Erythroblast (primary cell): ENCODE measurements at regions not wholly inside any gene's neighbourhood (a gene's known extent, or its start where the extent isn't known, plus 50 kb on each side); places are given as distances from the start of the nearest gene placed in this dataset.

Experiments
- GATA1 ChIP-seq: IDR thresholded peaks from 2 replicates; pipeline ENCODE4 v1.6.1; 2011; ENCODE audit warnings: low read depth, mild to moderate bottlenecking, control low read depth, low read length, moderate library complexity
- POLR2A ChIP-seq: IDR thresholded peaks from 2 replicates; pipeline ENCODE4 v1.6.1; 2011; ENCODE audit warnings: mild to moderate bottlenecking, low read length

DNA sequence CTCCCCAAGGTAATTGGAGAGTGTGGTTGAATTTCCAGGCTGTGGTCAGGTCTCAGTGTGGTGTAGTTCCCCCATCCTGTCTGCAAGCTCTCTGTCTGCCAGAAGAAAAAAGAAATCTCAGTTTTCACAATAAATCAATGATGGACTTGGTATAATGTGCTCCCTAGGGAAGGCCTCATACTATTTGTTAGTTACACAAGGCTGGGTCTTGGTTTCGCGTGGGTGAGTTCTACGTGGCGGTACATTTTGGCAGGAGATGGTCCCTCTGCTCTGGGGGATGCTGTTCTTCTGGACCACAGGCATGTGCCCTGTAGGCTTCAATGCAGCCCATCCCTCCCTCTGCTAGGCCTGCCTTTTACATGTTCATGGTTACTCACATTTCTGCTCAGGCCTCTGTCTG is 206.4 kb upstream of the PELI2 start:
- TF ChIP-seq POLR2A (no peak), GATA1 (no peak)
